Astrocyte (in vitro differentiated cells and primary cell): ENCODE measurements at regions not wholly inside any gene's neighbourhood (a gene's known extent, or its start where the extent isn't known, plus 50 kb on each side); places are given as distances from the start of the nearest gene placed in this dataset.

Experiments used
- DNase-seq: peaks from one replicate; pipeline ENCODE4 v3.0.0-alpha.2; 2010; ENCODE audit warnings: low read depth
- FAIRE-seq: peaks from 2 replicates; lab custom pipeline; 2011; peaks lifted over from hg19 to GRCh38; lab: Jason Lieb, UNC
- H2AFZ ChIP-seq: 2 replicates; pipeline ENCODE4 v1.6.0; 2012; ENCODE audit warnings: low read depth, low read length, inconsistent platforms
- H3K27ac ChIP-seq: 2 replicates; pipeline ENCODE4 v1.5.1; 2011; ENCODE audit warnings: low read depth, low read length, inconsistent platforms
- H3K27me3 ChIP-seq: 2 replicates; pipeline ENCODE4 v1.6.0; 2011; ENCODE audit warnings: low read length, inconsistent platforms; ENCODE audit not compliant: insufficient read depth
- H3K36me3 ChIP-seq: 2 replicates; pipeline ENCODE4 v1.5.1; 2011; ENCODE audit warnings: low read length, inconsistent platforms; ENCODE audit not compliant: insufficient read depth
- H3K4me1 ChIP-seq: 2 replicates; pipeline ENCODE4 v1.5.1; 2011; ENCODE audit warnings: low read length, inconsistent platforms; ENCODE audit not compliant: insufficient read depth
- H3K4me2 ChIP-seq: 2 replicates; pipeline ENCODE4 v1.6.0; 2012; ENCODE audit warnings: low read length, inconsistent platforms
- H3K4me3 ChIP-seq: 2 replicates; pipeline ENCODE4 v1.5.1; 2011; ENCODE audit warnings: low read depth, mild to moderate bottlenecking, low read length, inconsistent platforms; ENCODE audit not compliant: insufficient read depth
- H3K79me2 ChIP-seq: 2 replicates; pipeline ENCODE4 v1.6.0; 2012; ENCODE audit warnings: mild to moderate bottlenecking, low read length, inconsistent platforms; ENCODE audit not compliant: insufficient read depth
- H3K9ac ChIP-seq: 2 replicates; pipeline ENCODE4 v1.6.0; 2012; ENCODE audit warnings: mild to moderate bottlenecking, low read length, inconsistent platforms
- H3K9me3 ChIP-seq: 2 replicates; pipeline ENCODE4 v1.5.1; 2012; ENCODE audit warnings: low read depth, mild to moderate bottlenecking, low read length, inconsistent platforms; ENCODE audit not compliant: insufficient read depth
- H4K20me1 ChIP-seq: 2 replicates; pipeline ENCODE4 v1.6.0; 2012; ENCODE audit warnings: low read length, inconsistent platforms; ENCODE audit not compliant: insufficient read depth
- H3K27ac Mint-ChIP-seq: one replicate; pipeline ENCODE4 v1.8.0; 2021; ENCODE audit warnings: mild to moderate bottlenecking, mixed read lengths; ENCODE audit not compliant: unreplicated experiment
- H3K27me3 Mint-ChIP-seq: one replicate; pipeline ENCODE4 v1.8.0; 2021; ENCODE audit warnings: low read depth, mixed read lengths; ENCODE audit not compliant: unreplicated experiment
- H3K36me3 Mint-ChIP-seq: one replicate; pipeline ENCODE4 v1.8.0; 2021; ENCODE audit warnings: low read depth, mixed read lengths; ENCODE audit not compliant: unreplicated experiment
- H3K4me1 Mint-ChIP-seq: one replicate; pipeline ENCODE4 v1.8.0; 2021; ENCODE audit warnings: low read depth, mixed read lengths; ENCODE audit not compliant: unreplicated experiment
- H3K4me3 Mint-ChIP-seq: one replicate; pipeline ENCODE4 v1.8.0; 2021; ENCODE audit warnings: mild to moderate bottlenecking, moderate library complexity, mixed read lengths; ENCODE audit not compliant: unreplicated experiment
- H3K9me3 Mint-ChIP-seq: one replicate; pipeline ENCODE4 v1.8.0; 2021; ENCODE audit warnings: mild to moderate bottlenecking, mixed read lengths; ENCODE audit not compliant: unreplicated experiment
- CTCF ChIP-seq: IDR thresholded peaks from 2 replicates; pipeline ENCODE4 v1.5.1; 2011; ENCODE audit warnings: low read depth, mild to moderate bottlenecking, inconsistent platforms, low read length, moderate library complexity; ENCODE audit not compliant: insufficient read depth
- EZH2 ChIP-seq: IDR thresholded peaks from 2 replicates; pipeline ENCODE4 v1.6.1; 2012; ENCODE audit warnings: mild to moderate bottlenecking, low read length, inconsistent platforms; ENCODE audit not compliant: insufficient read depth

- DNase-seq (no peak), FAIRE-seq (no peak)
- Mint-ChIP-seq H3K27ac (no peak overlapping the region), H3K36me3 (no peaks in the 10 kb centered on the region), H3K27me3 (peaks cover 7% of the 10 kb centered on the region), H3K4me3 (no peak overlapping the region), H3K4me1 (no peaks in the 10 kb centered on the region), H3K9me3 (no peaks in the 10 kb centered on the region)
- Histone ChIP-seq H3K36me3 (no peaks in the 10 kb centered on the region), H3K4me2 (no peak overlapping the region), H3K9me3 (no peaks in the 10 kb centered on the region), H3K27ac (no peak overlapping the region), H3K4me3 (no peak overlapping the region), H3K79me2 (no peaks in the 10 kb centered on the region), H3K9ac (no peak overlapping the region), H2AFZ (no peak overlapping the region), H3K27me3 (no peaks in the 10 kb centered on the region), H3K4me1 (no peaks in the 10 kb centered on the region), H4K20me1 (peaks cover 11% of the 10 kb centered on the region)
- TF ChIP-seq EZH2, result no peak
- TF ChIP-seq CTCF, result no peak
These were observed 1238.7 kb downstream of the BRD1 start for GRCh38 chr22:48588878-48589450.

- H3K9ac ChIP-seq, result no peak overlapping the region
- no peaks in the 10 kb centered on the region for H3K27me3 ChIP-seq
- no peak for FAIRE-seq
- DNase-seq, result no peak
- H4K20me1 ChIP-seq, result peaks cover 18% of the 10 kb centered on the region
- no peaks in the 10 kb centered on the region for H3K79me2 ChIP-seq
- Mint-ChIP-seq H3K9me3 (no peaks in the 10 kb centered on the region), H3K4me1 (no peaks in the 10 kb centered on the region), H3K27me3 (peaks cover 7% of the 10 kb centered on the region), H3K36me3 (no peaks in the 10 kb centered on the region), H3K4me3 (no peak overlapping the region), H3K27ac (no peak overlapping the region)
- TF ChIP-seq CTCF (no peak), EZH2 (no peak)
- no peaks in the 10 kb centered on the region for H3K36me3 ChIP-seq
- no peak overlapping the region for H3K4me3 ChIP-seq
- H3K4me2 ChIP-seq, result no peak overlapping the region
- no peaks in the 10 kb centered on the region for H3K4me1 ChIP-seq
- no peak overlapping the region for H3K27ac ChIP-seq
- H2AFZ ChIP-seq, result no peak overlapping the region
- no peaks in the 10 kb centered on the region for H3K9me3 ChIP-seq
These were observed 1239.4 kb downstream of the BRD1 start for GRCh38 chr22:48588151-48588877.
